Ectodermal cell (in vitro differentiated cells): ENCODE measurements at regions not wholly inside any gene's neighbourhood (a gene's known extent, or its start where the extent isn't known, plus 50 kb on each side); places are given as distances from the start of the nearest gene placed in this dataset.

Experiments
- H3K27ac ChIP-seq: 2 replicates; pipeline ENCODE4 v1.7.0; 2013; ENCODE audit warnings: mild to moderate bottlenecking, low read depth, low read length; ENCODE audit not compliant: insufficient read depth, poor library complexity, severe bottlenecking
- H3K27me3 ChIP-seq: 2 replicates; pipeline ENCODE4 v1.7.0; 2013; ENCODE audit warnings: mild to moderate bottlenecking, low read length; ENCODE audit not compliant: insufficient read depth, control insufficient read depth, poor library complexity, severe bottlenecking
- H3K36me3 ChIP-seq: one replicate; pipeline ENCODE4 v1.7.0; 2013; ENCODE audit warnings: low read length; ENCODE audit not compliant: control insufficient read depth, insufficient read depth
- H3K4me1 ChIP-seq: one replicate; pipeline ENCODE4 v1.7.0; 2013; ENCODE audit warnings: low read length; ENCODE audit not compliant: control insufficient read depth, insufficient read depth
- H3K4me3 ChIP-seq: 2 replicates; pipeline ENCODE4 v1.7.0; 2013; ENCODE audit warnings: low read depth, low read length, control low read depth; ENCODE audit not compliant: insufficient read depth
- H3K9me3 ChIP-seq: 2 replicates; pipeline ENCODE4 v1.7.0; 2013; ENCODE audit warnings: mild to moderate bottlenecking, low read length, moderate library complexity; ENCODE audit not compliant: control insufficient read depth
- WGBS, 2 experiments: methylation state at CpG; one replicate each; pipeline ENCODE4 v1.1.7; 2013; ENCODE audit warnings: missing lambda C conversion rate in 2 of 2; 5-methylcytosine and 5-hydroxymethylcytosine counted together

DNA sequence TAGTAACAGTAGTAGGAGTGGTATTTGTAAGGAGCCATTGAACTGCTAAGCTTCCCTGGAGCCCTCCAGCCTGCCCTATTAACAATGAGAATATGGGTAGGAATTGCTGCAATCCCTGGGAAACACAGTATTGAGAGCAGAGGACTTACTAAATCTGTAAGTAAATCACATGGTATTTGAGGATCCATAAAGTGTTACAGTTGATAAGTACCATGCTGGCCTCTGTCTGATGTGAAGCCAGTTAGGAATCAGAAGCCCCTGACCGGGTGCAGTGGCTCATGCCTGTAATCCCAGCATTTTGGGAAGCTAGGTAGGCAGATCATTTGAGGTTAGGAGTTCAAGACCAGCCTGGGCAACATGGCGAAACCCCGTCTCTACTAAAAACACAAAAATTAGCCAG lies 224.6 kb downstream of the C1D start:
- Histone ChIP-seq H3K9me3 (no peaks in the 10 kb centered on the region), H3K27me3 (no peaks in the 10 kb centered on the region), H3K4me3 (no peak overlapping the region), H3K27ac (no peak overlapping the region), H3K36me3 (no peaks in the 10 kb centered on the region), H3K4me1 (no peaks in the 10 kb centered on the region)
- WGBS, 2 experiments = 79 to 92% methylated on average over 3 of the region's 3 CpGs

DNA sequence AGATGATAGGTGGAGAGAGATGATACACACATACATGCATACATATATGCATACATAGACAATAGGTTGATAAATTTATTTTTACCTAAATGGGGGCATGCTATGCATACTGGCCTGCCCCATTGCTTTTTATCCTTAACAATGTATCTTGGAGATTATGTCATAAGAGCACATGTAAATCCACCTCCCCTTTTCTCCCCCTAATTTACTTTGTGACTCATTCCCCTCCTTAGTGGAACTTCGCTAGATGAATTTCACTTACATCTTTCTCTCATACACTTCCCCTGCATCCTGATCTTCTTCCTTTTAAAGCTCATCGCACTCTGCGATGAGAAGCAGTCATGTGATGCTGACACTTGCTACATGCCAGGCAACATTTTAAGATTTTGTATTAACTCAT lies 223.6 kb downstream of the C1D start:
- Histone ChIP-seq H3K9me3 (no peaks in the 10 kb centered on the region), H3K4me3 (no peak overlapping the region), H3K4me1 (no peaks in the 10 kb centered on the region), H3K27ac (no peak overlapping the region), H3K27me3 (no peaks in the 10 kb centered on the region), H3K36me3 (no peaks in the 10 kb centered on the region)
- WGBS, 2 experiments = 95 to 97% methylated on average over 3 of the region's 3 CpGs

DNA sequence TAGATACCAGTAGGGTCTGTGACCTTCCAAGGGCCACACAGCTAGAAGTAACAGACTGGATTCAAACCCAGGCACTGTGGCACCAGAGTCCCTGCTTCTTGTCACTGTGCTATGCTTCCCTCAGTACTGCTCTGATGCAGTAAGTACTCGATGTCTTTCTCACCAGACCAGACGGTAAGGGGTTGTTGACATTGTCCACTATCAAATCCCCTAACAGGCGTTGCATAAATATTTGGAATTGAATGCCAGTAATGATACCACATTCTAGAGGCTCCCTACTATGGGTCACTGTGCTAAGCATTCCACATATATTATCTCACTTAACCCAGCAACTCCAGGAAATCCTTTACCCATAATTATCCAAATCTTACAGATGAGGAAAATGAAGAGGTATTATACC lies 223.1 kb downstream of the C1D start:
- Histone ChIP-seq H3K4me3 (no peak overlapping the region), H3K27ac (no peak overlapping the region), H3K9me3 (no peaks in the 10 kb centered on the region), H3K27me3 (no peaks in the 10 kb centered on the region), H3K36me3 (no peaks in the 10 kb centered on the region), H3K4me1 (no peaks in the 10 kb centered on the region)
- WGBS, 2 experiments = 89 to 92% methylated on average over 3 of the region's 3 CpGs

- Histone ChIP-seq H3K27ac (no peak overlapping the region), H3K4me1 (no peaks in the 10 kb centered on the region)
- 49 to 60% methylated on average over 4 to 5 of the region's 5 CpGs for WGBS, 2 experiments
Measured at GRCh38 chr2:67840460-67841068, 222.2 kb downstream of the C1D start.

GRCh38 chr2:67841711-67842110 lies 221.1 kb downstream of the C1D start:
- WGBS, 2 experiments = 71 to 82% methylated on average over 2 of the region's 2 CpGs
- Histone ChIP-seq H3K27me3 (no peaks in the 10 kb centered on the region), H3K27ac (no peak overlapping the region), H3K4me3 (no peak overlapping the region), H3K36me3 (no peaks in the 10 kb centered on the region), H3K4me1 (no peaks in the 10 kb centered on the region), H3K9me3 (no peaks in the 10 kb centered on the region)

More at GRCh38 chr2:67840460-67841068, 222.2 kb downstream of the C1D start:
- Histone ChIP-seq H3K4me3 (no peak overlapping the region), H3K27me3 (no peaks in the 10 kb centered on the region), H3K9me3 (no peaks in the 10 kb centered on the region), H3K36me3 (no peaks in the 10 kb centered on the region)

DNA sequence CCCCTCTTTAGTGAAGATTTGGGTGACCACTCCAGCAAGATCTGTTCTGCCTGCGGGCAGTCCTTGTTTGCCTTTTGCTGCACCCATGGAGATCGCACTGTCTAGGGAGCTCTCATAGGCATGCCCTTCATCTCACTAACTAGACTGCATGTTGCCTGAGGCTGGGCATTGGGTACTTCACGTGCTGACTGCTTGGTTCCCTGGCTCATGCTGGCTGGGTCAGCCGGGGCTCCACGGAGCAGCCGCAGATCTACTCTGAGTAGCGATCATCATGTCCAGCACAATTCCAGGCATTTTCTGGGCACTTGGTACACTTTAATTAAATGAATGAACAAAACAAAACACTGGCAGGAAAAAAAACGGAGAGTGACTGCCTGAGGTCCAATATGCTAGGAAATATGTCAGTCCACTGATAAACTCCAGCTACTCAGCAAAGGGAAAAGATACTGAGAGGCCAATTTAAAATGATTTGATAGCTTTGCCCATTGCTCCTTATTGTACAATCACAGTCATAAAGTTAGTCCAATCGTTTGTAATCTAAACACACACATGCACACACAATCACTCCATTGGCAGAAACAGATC lies 220.3 kb downstream of the C1D start:
- Histone ChIP-seq H3K36me3 (no peaks in the 10 kb centered on the region), H3K4me1 (no peaks in the 10 kb centered on the region), H3K27me3 (no peaks in the 10 kb centered on the region), H3K4me3 (no peak overlapping the region), H3K27ac (no peak overlapping the region), H3K9me3 (no peaks in the 10 kb centered on the region)
- WGBS, 2 experiments = 92 to 94% methylated on average over 9 of the region's 9 CpGs

- H3K27me3 ChIP-seq = no peaks in the 10 kb centered on the region
- no peaks in the 10 kb centered on the region for H3K9me3 ChIP-seq
- H3K4me1 ChIP-seq = no peaks in the 10 kb centered on the region
- 94 to 95% methylated on average over 1 of the region's 1 CpG for WGBS, 2 experiments
- no peak overlapping the region for H3K4me3 ChIP-seq
- no peak overlapping the region for H3K27ac ChIP-seq
- no peaks in the 10 kb centered on the region for H3K36me3 ChIP-seq
Measured at GRCh38 chr2:67844024-67844540, 218.7 kb downstream of the C1D start.

- H3K27ac ChIP-seq = no peak overlapping the region
- no peaks in the 10 kb centered on the region for H3K9me3 ChIP-seq
- H3K4me3 ChIP-seq = no peak overlapping the region
- no peaks in the 10 kb centered on the region for H3K27me3 ChIP-seq
- H3K4me1 ChIP-seq = no peaks in the 10 kb centered on the region
- H3K36me3 ChIP-seq = no peaks in the 10 kb centered on the region
- 64% methylated on average over 7 to 8 of the region's 8 CpGs for WGBS, 2 experiments
Measured at GRCh38 chr2:67845621-67846369, 217.0 kb downstream of the C1D start.

GRCh38 chr2:67846370-67847070 lies 216.3 kb downstream of the C1D start:
- Histone ChIP-seq H3K27ac (no peak overlapping the region), H3K9me3 (no peaks in the 10 kb centered on the region), H3K4me3 (no peak overlapping the region), H3K4me1 (no peaks in the 10 kb centered on the region), H3K36me3 (no peaks in the 10 kb centered on the region), H3K27me3 (no peaks in the 10 kb centered on the region)
- WGBS, 2 experiments = 27 to 31% methylated on average over 15 to 16 of the region's 16 CpGs
